ENCODE measurements at regions not wholly inside any gene's neighbourhood (a gene's known extent, or its start where the extent isn't known, plus 50 kb on each side); places are given as distances from the start of the nearest gene placed in this dataset.

GRCh38 chr2:88834376-88834775 lies 142.9 kb downstream of the RPIA start:
- DNase-seq = no peak

- no peak for DNase-seq
These were observed 143.4 kb downstream of the RPIA start for GRCh38 chr2:88834866-88835265.

- DNase-seq = no peak
These were observed 144.3 kb downstream of the RPIA start for GRCh38 chr2:88835726-88836125.

DNA sequence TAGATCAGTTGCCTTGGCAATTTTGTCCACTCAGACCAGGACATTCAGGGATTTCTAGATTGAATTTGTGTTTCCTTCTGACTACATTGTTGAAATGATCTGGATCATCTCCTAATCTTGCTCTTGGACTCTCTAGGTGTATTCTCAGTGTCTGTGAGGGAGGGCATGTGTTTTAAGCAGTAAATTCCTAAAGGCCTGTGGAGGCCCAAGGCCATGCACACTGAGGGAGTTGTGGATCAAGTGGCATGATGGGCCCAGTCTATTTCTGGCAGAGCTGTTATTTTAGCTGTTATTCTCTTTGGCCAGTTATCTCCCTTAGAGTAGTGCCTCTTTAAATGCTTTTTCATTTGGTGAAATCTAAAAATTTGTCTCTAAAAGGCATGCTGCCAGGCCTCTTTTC lies 144.9 kb downstream of the RPIA start:
- DNase-seq = no peak

- DNase-seq = no peak
These were observed 146.2 kb downstream of the RPIA start for GRCh38 chr2:88837511-88838160.

DNA sequence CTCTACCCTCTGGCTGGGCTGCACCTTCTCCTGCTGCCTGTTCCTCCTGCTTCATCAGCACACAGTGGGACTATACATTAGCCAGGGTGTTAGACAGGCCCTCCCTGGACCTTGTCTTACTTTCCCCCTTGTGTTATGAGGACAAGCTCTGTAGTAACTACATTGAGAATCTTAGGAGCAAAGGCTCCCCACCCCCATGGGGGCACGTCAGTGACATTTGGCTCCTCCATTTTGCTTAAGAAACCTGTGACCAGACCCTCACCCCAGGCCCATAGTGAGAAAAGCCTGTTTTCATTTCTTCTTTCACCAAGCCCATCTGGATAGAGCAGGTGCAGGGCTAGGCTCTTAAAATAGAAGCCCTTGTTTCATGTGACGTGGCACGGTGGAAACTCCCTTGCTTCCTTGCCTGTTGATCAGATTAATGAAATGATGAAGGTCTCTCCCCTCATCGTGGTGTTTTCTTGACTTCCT lies 146.7 kb downstream of the RPIA start:
- DNase-seq = no peak

GRCh38 chr2:88841224-88841929 lies 149.9 kb downstream of the RPIA start:
- no peak for DNase-seq

- DNase-seq = no peak
These were observed 151.4 kb downstream of the RPIA start for GRCh38 chr2:88842656-88843460.

DNA sequence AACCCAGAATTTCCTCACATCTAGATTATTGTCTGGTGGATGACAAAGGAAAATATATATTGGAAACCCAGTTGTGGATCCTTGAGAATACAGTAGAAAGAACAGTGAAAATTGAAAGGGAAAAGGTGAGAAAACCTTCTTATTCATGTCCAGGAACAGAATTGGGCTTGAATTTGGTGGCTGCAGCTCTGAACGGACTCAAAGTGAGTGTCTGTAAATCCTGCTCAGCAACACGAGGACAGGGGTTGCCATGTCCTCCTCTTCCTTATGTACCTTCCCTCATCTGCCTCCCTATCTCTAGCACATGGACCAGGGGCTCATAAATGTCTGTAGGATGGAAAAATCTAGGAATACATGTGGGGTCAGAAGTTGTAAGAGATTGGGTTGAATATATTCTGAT lies 152.2 kb downstream of the RPIA start:
- no peak for DNase-seq

DNA sequence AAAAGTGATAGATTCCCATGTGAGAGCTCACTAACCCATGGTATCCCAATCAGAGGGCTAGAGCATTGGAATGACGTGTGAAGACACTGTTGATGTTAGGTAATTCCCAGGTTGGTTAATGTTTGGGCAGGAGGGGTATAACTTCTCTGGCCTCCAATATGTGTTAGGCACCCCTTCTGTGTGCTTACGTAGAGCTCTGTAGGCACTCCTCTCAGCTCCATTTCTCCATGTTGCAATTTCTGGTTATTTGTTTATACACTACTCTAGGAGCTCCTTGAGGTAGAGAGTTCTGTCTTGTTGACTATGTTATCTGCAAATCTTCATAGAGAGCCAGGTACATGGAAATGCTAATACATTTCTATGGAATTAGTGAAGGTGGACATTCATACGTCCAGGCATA lies 153.5 kb downstream of the RPIA start:
- no peak for DNase-seq

DNA sequence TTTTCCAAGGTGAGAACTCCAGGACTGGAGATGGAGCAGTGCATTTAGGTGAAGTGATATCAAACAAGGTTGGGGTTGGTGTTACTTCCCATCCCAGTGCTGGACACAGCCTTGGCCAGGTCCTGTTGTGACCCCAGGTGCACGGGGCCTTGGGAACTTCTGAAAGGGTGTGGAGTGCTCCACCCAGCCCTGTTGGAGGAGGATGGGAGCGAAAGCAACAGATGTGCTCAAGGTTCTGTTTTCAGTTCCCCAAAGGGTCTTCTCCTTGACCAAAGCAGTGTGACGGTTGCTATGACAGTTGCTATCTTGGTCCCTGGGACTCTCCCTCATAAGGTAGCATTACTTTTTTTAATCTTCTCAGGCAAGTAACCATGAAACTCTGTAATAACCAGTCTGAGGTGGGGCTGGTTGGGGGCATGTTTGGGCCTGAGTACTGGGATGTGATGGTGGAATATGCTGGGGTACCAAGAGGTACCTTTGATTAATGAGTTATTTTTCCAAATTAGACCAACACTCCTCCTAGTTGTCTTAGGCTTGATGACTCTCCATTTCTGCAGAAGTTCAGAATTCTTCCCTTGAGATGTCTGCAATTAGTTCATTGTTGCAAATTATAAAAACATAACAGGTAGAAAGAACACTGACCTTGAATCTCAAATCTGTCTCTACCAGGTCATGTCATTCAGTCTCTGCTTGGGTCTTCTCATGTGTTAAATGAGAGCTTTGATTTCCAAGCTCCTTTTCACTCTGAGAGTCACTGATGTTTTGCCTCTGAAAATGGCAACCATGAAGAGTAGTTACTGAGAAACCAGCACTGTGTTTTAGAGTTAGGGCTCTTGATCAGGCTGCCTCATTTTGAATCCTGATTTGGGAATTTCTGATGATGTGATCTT lies 154.5 kb downstream of the RPIA start:
- no peak for DNase-seq

GRCh38 chr2:88852753-88853402 lies 161.4 kb downstream of the RPIA start:
- peak; percentile 24 for DNase-seq

- no peak for DNase-seq
These were observed 161.9 kb downstream of the RPIA start for GRCh38 chr2:88853403-88853790.

DNA sequence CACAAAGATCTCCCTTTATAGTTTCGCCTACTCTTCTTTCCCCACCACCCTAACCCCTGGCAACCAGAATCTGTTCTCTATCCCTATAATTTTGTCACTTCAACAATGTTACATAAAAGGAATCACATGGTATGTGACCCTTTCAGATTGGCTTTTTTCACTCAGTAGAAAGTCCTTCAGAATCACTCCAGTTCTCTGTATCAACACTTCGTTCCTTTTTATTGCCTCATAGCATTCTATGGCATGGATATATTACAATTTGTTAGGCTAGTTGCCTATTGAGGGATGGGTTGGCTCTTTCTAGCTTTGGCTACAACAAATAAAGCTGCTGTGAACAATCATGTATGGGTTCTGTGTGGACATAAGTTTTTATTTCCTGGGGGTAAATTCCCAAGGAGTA lies 163.1 kb downstream of the RPIA start:
- DNase-seq = no peak

GRCh38 chr2:88855620-88856408 lies 164.3 kb downstream of the RPIA start:
- DNase-seq = no peak

GRCh38 chr2:88856409-88857135 lies 165.1 kb downstream of the RPIA start:
- DNase-seq = no peak

DNA sequence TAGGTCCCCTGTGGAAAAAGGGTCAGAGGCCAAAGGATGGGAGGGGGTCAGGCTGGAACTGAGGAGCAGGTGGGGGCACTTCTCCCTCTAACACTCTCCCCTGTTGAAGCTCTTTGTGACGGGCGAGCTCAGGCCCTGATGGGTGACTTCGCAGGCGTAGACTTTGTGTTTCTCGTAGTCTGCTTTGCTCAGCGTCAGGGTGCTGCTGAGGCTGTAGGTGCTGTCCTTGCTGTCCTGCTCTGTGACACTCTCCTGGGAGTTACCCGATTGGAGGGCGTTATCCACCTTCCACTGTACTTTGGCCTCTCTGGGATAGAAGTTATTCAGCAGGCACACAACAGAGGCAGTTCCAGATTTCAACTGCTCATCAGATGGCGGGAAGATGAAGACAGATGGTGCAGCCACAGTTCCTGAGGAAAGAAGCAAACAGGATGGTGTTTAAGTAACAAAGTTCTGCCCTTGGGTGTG lies 165.8 kb downstream of the RPIA start:
- DNase-seq = no peak

DNA sequence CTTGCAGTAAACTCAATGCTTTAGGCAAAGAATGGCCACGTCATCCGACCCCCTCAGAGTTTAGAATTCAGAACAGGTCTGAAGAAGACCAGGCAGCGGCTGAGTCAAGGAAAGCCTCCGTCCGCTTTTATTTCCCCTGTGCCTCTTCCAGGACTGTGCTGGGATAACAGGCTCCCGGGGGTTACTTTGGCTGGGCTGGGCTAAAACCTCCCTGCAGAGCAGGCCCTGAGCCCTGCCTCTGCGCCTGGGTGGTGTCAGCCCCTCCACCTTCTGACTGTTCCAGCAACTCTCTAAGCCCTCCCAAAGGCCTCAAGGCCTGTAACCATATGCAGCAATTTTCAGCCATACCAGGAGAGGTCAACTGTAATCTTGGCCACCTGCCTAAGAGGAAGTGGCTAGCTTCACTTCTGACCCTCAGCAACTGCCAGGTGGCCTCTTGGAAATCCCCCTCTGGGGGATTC lies 166.5 kb downstream of the RPIA start:
- DNase-seq = peak; percentile 9

- DNase-seq = no peak
These were observed 168.0 kb downstream of the RPIA start for GRCh38 chr2:88859461-88859860.

DNA sequence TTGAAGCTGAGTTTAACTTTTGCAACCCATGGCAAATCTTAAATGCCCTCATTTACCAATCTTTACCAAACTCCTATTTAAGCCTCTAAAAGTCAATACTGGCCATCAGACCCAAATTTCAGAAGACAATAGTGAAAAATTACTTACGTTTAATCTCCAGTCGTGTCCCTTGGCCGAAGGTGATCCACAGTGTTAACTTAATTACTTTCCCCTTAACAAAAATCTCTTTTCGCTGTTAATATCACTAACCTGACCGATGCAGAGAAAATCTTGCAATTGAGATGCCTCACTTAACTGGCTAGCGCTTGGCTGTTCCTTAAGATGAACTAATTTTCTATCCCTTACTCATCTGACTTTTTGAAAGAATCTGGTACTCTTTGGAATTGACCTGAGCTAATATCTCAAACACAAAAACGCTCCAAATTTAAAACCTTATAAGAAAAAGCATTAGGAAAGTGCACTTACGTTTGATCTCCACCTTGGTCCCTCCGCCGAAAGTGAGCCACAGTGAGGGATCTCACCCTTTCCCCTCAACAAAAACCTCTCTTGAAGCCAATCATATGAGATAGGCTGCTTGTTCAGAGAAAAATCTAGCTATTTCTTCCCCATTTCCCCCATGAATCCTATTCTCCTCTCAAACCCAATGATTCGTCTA lies 169.1 kb downstream of the RPIA start:
- DNase-seq = no peak

Measured in hematopoietic multipotent progenitor cell treated with erythropoietin and hydrocortisone succinate and interleukin-3 and kit ligand, for 8 days (in vitro differentiated cells).